ENCODE measurements at regions not wholly inside any gene's neighbourhood (a gene's known extent, or its start where the extent isn't known, plus 50 kb on each side); places are given as distances from the start of the nearest gene placed in this dataset.

DNA sequence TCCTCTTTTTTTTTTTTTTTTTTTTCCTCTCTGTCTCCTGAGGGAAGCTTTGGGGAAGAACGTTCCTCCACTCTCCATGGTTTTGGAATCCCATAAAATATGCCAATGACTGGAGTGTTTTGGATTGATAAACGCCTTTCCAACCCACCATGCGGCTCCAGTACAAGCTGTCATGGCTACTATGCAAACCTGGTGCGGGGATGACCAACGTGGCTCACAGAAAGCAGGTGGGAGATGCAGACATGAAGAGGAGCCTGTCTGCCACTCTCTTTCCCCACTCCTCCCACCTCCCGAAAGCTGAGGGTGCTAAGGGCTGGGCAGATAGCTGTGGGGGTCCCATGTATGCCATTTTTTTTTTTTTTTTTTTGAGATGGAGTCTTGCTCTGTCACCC is 69.9 kb upstream of the SEC14L1 start:
- Histone ChIP-seq H3K27ac (ENCODE audit: low read depth in 2 of 2, low read length in 1 of 2) (no peak overlapping the region), H2AFZ (ENCODE audit: low read depth) (no peak overlapping the region), H4K20me1 (ENCODE audit: insufficient read depth) (no peaks in the 10 kb centered on the region), H3K36me3 (replicated peaks in 1 of 2; ENCODE audit: control insufficient read depth in 1 of 2, insufficient read depth in 2 of 2, low read length in 1 of 2) (no peaks in the 10 kb centered on the region), H3K9ac (no peak overlapping the region), H3K4me3 (ENCODE audit: low read depth in 2 of 2, low read length in 1 of 2) (no peak overlapping the region), H3F3A (replicated peaks; ENCODE audit: insufficient read depth) (no peaks in the 10 kb centered on the region), H3K27me3 (ENCODE audit: insufficient read depth) (peaks cover 29% of the 10 kb centered on the region), H3K9me3 (no peaks in the 10 kb centered on the region), H3K79me2 (ENCODE audit: insufficient read depth) (no peaks in the 10 kb centered on the region), H3K4me1 (ENCODE audit: control insufficient read depth in 1 of 2, insufficient read depth in 2 of 2, low read depth in 1 of 2, low read length in 1 of 2) (no peaks in the 10 kb centered on the region; a peak in 1 of 4 replicates), H3K9me2 (no peaks in the 10 kb centered on the region), H3K4me2 (no peak overlapping the region)
- DNase-seq: no peak
- 68% methylated on average over 6 of the region's 6 CpGs for WGBS (ENCODE audit: low lambda C conversion rate)
- ChIA-PET CTCF (interaction anchor here (0.7 to 17.9 kb wide), 4 partner anchors 12 to 255 kb away, joined by 3 to 594 read pairs (median 146); partner anchors contain the start of gene MGAT5B), POLR2A (no interaction called here)
- TF ChIP-seq FOSL2 (IDR thresholded peaks at IDR 0.05; ENCODE audit: borderline replicate concordance, low read depth): no peak
- no peak for TF ChIP-seq GATA2 (CRISPR knock-in tag; IDR thresholded peaks at IDR 0.05)
- TF ChIP-seq, protein P1, sequence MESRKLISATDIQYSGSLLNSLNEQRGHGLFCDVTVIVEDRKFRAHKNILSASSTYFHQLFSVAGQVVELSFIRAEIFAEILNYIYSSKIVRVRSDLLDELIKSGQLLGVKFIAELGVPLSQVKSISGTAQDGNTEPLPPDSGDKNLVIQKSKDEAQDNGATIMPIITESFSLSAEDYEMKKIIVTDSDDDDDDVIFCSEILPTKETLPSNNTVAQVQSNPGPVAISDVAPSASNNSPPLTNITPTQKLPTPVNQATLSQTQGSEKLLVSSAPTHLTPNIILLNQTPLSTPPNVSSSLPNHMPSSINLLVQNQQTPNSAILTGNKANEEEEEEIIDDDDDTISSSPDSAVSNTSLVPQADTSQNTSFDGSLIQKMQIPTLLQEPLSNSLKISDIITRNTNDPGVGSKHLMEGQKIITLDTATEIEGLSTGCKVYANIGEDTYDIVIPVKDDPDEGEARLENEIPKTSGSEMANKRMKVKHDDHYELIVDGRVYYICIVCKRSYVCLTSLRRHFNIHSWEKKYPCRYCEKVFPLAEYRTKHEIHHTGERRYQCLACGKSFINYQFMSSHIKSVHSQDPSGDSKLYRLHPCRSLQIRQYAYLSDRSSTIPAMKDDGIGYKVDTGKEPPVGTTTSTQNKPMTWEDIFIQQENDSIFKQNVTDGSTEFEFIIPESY (IDR thresholded peaks at IDR 0.05; ENCODE audit: borderline replicate concordance, low read depth): no peak
- TF ChIP-seq, protein P2, sequence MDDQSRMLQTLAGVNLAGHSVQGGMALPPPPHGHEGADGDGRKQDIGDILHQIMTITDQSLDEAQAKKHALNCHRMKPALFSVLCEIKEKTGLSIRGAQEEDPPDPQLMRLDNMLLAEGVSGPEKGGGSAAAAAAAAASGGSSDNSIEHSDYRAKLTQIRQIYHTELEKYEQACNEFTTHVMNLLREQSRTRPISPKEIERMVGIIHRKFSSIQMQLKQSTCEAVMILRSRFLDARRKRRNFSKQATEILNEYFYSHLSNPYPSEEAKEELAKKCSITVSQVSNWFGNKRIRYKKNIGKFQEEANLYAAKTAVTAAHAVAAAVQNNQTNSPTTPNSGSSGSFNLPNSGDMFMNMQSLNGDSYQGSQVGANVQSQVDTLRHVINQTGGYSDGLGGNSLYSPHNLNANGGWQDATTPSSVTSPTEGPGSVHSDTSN (IDR thresholded peaks at IDR 0.05): no peak
- TF ChIP-seq MXI1 (IDR thresholded peaks at IDR 0.05; ENCODE audit: low read depth, low read length): no peak
- TF ChIP-seq ELF1 (IDR thresholded peaks at IDR 0.05): no peak
- TF ChIP-seq TEAD4 (IDR thresholded peaks at IDR 0.05; ENCODE audit: borderline replicate concordance, insufficient read depth): no peak
- no peak for TF ChIP-seq RAD21 (IDR thresholded peaks at IDR 0.05; ENCODE audit: low read length)
- TF ChIP-seq, protein P3, sequence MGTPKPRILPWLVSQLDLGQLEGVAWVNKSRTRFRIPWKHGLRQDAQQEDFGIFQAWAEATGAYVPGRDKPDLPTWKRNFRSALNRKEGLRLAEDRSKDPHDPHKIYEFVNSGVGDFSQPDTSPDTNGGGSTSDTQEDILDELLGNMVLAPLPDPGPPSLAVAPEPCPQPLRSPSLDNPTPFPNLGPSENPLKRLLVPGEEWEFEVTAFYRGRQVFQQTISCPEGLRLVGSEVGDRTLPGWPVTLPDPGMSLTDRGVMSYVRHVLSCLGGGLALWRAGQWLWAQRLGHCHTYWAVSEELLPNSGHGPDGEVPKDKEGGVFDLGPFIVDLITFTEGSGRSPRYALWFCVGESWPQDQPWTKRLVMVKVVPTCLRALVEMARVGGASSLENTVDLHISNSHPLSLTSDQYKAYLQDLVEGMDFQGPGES (IDR thresholded peaks at IDR 0.05; ENCODE audit: low read depth, low read length): no peak
- TF ChIP-seq RXRA (IDR thresholded peaks at IDR 0.05; ENCODE audit: borderline replicate concordance, low read depth): no peak
- TF ChIP-seq TCF12 (IDR thresholded peaks at IDR 0.05): no peak

DNA sequence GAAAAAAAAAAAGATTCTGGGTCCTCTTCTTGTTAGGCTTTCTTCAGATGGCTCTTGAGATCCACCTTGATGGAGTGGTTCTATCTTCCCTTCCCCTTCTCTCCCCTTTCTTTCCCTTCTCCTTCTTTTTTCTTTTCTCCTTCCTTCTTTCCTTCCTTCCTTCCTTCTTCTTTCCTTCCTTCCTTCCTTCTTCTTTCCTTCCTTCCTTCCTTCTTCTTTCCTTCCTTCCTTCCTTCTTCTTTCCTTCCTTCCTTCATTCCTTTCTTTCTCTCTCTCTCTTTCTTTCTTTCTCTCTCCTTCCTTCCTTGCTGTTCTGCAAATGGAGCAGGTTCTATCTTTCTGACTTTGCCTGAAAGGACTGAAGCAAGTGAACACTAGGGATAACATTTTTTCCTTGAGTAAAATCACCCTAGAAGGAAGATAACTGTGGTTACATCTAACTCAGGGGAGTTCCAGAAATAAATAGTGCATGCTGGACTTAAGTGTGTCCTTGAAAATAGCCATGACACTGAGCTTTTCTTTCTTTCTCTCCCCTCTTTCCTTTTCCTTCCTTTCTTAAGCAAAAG is 68.8 kb upstream of the SEC14L1 start:
- H3K27me3 ChIP-seq (ENCODE audit: insufficient read depth): peaks cover 29% of the 10 kb centered on the region
- H3K9ac ChIP-seq: no peak overlapping the region
- no peaks in the 10 kb centered on the region for H3K79me2 ChIP-seq (ENCODE audit: insufficient read depth)
- H3F3A ChIP-seq (replicated peaks; ENCODE audit: insufficient read depth): no peaks in the 10 kb centered on the region
- no peak overlapping the region for H3K4me3 ChIP-seq (ENCODE audit: low read depth in 2 of 2, low read length in 1 of 2)
- POLR2A ChIA-PET: no interaction called here
- H3K9me3 ChIP-seq: no peaks in the 10 kb centered on the region
- H3K27ac ChIP-seq (ENCODE audit: low read depth in 2 of 2, low read length in 1 of 2): no peak overlapping the region
- H3K9me2 ChIP-seq: no peaks in the 10 kb centered on the region
- no peak for DNase-seq
- no peak overlapping the region for H3K4me2 ChIP-seq
- TF ChIP-seq TEAD4 (IDR thresholded peaks at IDR 0.05; ENCODE audit: borderline replicate concordance, insufficient read depth) (no peak), CHD2 (IDR thresholded peaks at IDR 0.05; ENCODE audit: low read length, partially characterized antibody) (no peak), RXRA (IDR thresholded peaks at IDR 0.05; ENCODE audit: borderline replicate concordance, low read depth) (no peak), RAD21 (IDR thresholded peaks at IDR 0.05; ENCODE audit: low read length) (no peak)
- TF ChIP-seq, protein P1 (IDR thresholded peaks at IDR 0.05; ENCODE audit: borderline replicate concordance, low read depth): no peak
- TF ChIP-seq, protein P4, sequence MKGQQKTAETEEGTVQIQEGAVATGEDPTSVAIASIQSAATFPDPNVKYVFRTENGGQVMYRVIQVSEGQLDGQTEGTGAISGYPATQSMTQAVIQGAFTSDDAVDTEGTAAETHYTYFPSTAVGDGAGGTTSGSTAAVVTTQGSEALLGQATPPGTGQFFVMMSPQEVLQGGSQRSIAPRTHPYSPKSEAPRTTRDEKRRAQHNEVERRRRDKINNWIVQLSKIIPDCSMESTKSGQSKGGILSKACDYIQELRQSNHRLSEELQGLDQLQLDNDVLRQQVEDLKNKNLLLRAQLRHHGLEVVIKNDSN (IDR thresholded peaks at IDR 0.05; ENCODE audit: borderline replicate concordance, low read depth): no peak
- no peak overlapping the region for H2AFZ ChIP-seq (ENCODE audit: low read depth)
- no peaks in the 10 kb centered on the region for H3K36me3 ChIP-seq (replicated peaks in 1 of 2; ENCODE audit: control insufficient read depth in 1 of 2, insufficient read depth in 2 of 2, low read length in 1 of 2)
- no peaks in the 10 kb centered on the region for H4K20me1 ChIP-seq (ENCODE audit: insufficient read depth)
- CTCF ChIA-PET: interaction anchor here (0.7 to 13.3 kb wide), 9 partner anchors 13 to 256 kb away, joined by 3 to 270 read pairs (median 3); partner anchors contain the start of gene MGAT5B
- H3K4me1 ChIP-seq (ENCODE audit: control insufficient read depth in 1 of 2, insufficient read depth in 2 of 2, low read depth in 1 of 2, low read length in 1 of 2): no peaks in the 10 kb centered on the region; a peak in 1 of 4 replicates
